ENCODE measurements at regions not wholly inside any gene's neighbourhood (a gene's known extent, or its start where the extent isn't known, plus 50 kb on each side); places are given as distances from the start of the nearest gene placed in this dataset.

DNA sequence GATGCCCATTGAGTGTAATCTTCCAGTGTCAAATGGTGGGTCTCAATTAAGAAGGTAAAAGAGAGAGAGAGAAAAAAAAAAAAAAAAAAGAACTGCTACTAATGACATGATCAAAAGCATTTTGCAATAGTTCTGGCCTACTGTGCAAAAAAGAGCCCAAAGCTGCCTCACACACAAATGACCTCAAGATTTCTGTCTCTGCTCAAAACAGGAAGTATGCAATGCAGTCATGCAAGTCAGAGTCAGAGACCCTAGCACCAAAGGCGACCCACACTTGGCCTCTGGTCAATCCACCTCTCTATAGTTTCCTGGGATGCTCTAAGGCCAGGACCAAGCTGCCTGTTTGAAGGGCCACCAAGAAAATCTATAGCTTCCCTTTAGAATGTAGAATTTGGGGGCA, 323.5 kb downstream of the VPS13C start:
- DNase-seq, result no peak

DNA sequence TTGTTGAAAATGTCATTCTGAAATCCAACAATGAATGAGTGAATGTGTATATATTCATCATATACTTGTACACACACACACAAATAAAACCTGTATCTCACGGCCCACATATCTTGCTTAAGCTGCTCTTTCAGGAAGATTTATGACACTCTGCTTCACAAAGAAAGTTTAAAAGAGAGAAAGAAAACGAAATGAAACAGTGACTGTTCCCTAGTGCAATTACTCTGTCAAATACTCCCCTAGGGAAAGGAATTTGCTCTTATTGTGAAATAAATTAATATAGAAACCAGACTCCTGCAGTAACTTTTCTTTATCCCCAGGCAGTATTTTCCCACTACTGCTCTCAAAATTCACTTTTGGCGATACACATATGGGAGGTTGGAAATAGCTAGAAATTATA, 329.1 kb downstream of the VPS13C start:
- DNase-seq, result no peak

DNA sequence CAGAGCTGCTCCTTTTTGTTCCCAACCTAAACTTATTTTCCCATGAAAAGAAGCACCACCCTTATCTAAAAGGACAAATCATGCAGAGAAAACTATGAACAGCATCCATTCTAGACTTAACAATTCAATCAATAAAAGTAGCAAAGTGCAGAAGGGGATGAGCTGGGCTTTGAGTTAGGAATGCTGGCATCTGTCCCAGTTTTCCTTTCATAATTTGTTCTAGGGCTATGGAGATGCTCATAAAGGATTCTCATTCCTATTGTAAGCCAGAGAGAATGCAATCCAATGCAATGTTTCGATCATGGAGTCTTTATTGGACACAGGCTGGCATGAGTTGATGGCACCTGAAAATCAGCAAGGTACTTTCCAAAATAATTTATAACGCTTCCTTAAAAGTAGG, 330.6 kb downstream of the VPS13C start:
- no peak for DNase-seq

GRCh38 chr15:61726166-61726565, 334.1 kb downstream of the VPS13C start:
- no peak for DNase-seq

GRCh38 chr15:61725251-61725650, 335.0 kb downstream of the VPS13C start:
- DNase-seq, result no peak

DNA sequence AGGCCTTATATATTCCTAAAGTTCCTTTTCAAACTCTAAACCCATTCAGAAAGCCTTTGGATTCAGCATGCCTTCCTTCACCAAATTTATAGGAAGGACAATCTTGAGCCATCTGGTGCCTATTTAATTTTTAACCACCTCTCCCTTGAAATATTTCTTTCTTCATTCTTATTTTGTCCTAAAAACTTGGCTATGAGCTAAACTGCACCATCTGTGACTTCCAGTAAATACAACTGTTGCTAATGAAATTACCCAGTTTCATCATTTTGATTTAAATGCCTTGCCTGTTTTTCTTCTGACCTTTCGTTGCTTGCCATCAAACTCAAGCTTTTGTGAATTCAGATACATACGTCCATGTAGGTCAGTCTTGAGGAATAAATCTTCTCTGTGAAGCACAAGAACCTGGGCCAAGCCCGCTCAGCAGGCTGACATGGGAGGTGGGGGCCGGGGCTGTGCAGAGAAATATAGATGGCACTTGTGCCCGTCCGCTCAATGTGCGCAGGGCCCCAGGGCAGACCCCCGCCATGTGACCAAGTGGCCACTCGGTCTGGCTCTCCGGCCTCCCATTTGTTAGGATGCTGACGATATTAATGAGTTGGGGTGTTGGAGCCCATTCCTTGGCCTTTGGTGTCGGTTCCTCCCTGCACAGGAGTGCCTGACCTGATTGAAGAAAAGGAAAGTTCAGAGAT, 335.9 kb downstream of the VPS13C start:
- DNase-seq, result no peak

DNA sequence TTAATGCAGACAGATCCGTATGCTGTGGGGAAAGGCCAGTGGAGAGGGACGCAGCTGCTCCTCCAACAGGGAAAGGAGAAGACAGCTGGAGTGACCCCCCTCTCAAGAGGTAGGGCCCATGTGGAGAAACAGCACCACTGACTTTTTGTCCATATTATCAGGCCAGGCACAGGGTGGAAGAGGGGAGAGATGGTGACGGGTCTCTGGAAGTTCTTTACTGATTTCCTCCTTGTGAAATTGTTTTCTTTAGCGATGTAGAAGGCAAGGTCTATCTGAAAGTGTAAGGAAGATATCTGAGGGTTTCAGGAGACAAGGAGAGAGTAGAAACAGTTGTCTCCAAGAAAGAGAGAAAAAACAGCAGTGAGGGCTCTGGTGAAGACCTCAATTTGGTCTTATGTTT, 338.8 kb downstream of the VPS13C start:
- DNase-seq, result no peak

- no peak for DNase-seq
Observed at GRCh38 chr15:61720197-61720704, 340.0 kb downstream of the VPS13C start.

- DNase-seq, result no peak
Observed at GRCh38 chr15:61715082-61715481, 345.2 kb downstream of the VPS13C start.

- no peak for DNase-seq
Observed at GRCh38 chr15:61712129-61712759, 348.0 kb downstream of the VPS13C start.

DNA sequence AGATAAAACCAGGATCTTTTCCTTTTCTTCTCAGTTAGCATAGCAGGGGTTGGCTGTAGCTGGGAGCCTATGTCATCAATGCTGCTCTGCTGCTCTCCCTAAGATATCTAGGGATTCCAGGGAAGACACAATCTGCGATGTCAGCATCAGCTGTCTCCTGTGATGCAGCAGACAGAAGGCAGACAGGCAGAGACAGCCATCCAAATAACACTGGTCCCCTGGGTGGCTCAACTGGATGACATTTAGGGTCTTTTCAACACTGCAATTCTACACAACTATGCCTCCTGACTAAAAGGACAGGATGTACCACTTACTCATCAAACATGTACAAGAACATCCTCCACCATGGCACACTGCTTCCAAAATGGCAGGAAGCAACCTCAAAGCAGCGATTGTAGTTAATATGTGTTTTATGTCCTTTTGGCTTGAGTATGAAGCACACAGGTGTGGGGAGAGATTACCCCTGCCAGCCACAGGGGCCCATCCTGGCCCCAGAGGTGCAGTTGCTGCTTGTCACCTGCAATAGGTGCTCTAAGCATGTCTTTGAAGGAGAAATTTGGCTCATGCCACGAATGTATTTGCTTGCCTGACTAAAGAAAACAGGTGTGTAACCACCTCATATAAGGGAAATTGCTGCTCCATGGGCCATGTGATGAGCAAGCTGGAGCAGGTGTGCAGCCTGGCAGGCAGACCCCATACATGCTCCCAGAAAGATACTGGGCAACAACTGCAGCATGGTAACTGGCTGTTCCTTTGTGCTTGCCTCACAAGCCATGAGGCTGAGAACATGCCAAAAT, 357.8 kb downstream of the VPS13C start:
- no peak for DNase-seq

GRCh38 chr15:61701455-61701854, 358.8 kb downstream of the VPS13C start:
- DNase-seq, result no peak

GRCh38 chr15:61700803-61701202, 359.4 kb downstream of the VPS13C start:
- no peak for DNase-seq

DNA sequence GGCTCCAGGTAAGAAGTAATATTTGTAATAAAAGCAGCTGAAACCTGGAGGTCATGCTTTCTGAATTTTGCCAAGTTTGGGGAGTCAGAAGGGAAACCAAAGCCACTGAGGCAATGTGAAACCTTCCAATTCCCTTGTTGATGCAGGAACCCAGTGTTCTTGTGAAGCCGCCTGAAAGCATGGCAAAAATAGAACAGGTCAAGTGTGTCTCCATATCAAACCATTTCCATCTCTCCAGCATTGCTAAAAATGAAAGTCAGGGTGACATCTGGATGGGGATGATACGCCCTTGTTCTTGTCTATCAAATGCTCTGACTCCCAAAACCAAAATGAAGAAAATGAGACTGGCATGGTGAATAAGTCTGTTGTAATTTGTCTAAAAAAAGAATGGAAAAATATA, 362.5 kb downstream of the VPS13C start:
- no peak for DNase-seq

GRCh38 chr15:61689067-61689466, 371.2 kb downstream of the VPS13C start:
- no peak for DNase-seq

DNA sequence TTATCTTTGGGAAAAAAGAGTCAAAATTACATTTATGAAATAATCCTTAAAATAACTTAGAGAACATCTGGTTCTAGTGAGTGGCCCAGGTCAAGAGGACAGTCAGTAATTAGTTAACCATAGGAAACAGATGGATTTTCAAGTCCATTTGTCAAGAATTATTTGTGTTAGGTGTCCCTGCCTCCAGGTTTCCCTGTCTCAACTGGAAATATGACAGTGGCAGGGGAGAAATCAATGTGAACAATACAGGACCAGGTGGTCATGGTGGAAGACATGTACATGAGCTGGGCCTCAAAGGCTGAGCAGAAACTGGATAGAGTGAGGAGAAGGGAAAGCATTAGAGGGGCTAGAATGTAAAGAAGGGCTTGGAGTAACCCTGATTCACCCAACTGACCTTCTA, 372.6 kb downstream of the VPS13C start:
- DNase-seq, result no peak

- no peak for DNase-seq
Observed at GRCh38 chr15:61687124-61687523, 373.1 kb downstream of the VPS13C start.

DNA sequence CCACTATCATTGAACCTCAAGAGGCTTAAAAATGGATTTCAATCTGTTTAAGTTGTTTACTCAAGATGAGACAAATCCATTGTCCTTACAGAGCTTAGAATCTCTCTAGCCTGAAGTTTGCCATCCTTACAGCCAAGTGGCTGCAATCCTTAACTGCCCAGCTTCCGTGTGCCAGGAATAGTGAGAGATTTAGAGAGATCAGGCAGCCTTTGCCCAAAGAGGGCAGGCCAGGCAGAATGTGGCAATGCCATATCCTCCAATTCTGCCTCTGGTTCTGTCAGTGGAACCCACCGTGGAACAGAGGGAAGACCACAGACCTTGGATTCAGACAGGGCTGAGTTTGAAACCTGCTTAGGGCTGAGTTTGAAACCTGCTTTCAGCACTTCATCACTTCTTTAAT, 374.3 kb downstream of the VPS13C start:
- no peak for DNase-seq

GRCh38 chr15:61685534-61685933, 374.7 kb downstream of the VPS13C start:
- no peak for DNase-seq

- no peak for DNase-seq
Observed at GRCh38 chr15:61684749-61685467, 375.3 kb downstream of the VPS13C start.

GRCh38 chr15:61682891-61683735, 377.1 kb downstream of the VPS13C start:
- DNase-seq, result no peak

DNA sequence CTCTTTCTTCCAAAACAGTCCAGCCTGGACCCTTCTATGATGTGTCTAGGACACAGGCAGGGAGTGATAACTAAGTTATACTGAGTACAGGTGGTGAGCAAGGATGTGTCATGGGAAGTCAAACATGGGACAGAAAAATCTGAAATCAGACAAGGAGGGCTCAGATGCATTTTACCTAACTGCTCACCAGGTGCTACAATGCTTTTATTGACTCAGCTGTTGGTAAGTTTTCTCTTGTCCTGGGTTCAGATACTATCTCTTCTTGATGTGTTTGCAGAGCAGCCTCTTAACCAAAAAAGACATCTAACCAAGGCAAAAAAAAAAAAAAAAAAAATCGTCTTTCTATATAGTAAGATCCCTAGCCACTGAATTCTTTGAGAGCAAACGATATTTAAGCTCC, 378.6 kb downstream of the VPS13C start:
- DNase-seq, result no peak
